Stimulated activated CD8-positive, alpha-beta memory T cell treated with anti-CD3 and anti-CD28 coated beads, Interleukin-12 subunit alpha, Interleukin-12 subunit beta, amount 100 ng/mL, for 24 hours (primary cell): ENCODE measurements at regions not wholly inside any gene's neighbourhood (a gene's known extent, or its start where the extent isn't known, plus 50 kb on each side); places are given as distances from the start of the nearest gene placed in this dataset.

Source experiments
- DNase-seq: peaks from one replicate; pipeline ENCODE4 v3.0.0-alpha.2; 2020; ENCODE audit errors: extremely low read depth

GRCh38 chr6:167755461-167755860, 71.2 kb upstream of the AFDN start:
- DNase-seq: no peak

GRCh38 chr6:167756597-167756996, 70.1 kb upstream of the AFDN start:
- no peak for DNase-seq

- DNase-seq: no peak
These were observed 69.5 kb upstream of the AFDN start for GRCh38 chr6:167757249-167757648.

GRCh38 chr6:167757821-167758220, 68.9 kb upstream of the AFDN start:
- no peak for DNase-seq

GRCh38 chr6:167758309-167759023, 68.2 kb upstream of the AFDN start:
- DNase-seq: no peak

GRCh38 chr6:167759206-167759605, 67.5 kb upstream of the AFDN start:
- DNase-seq: no peak

- DNase-seq: no peak
These were observed 66.8 kb upstream of the AFDN start for GRCh38 chr6:167759912-167760311.

GRCh38 chr6:167760979-167761793, 65.5 kb upstream of the AFDN start:
- DNase-seq: no peak

GRCh38 chr6:167761794-167762258, 64.9 kb upstream of the AFDN start:
- DNase-seq: no peak

- no peak for DNase-seq
These were observed 64.3 kb upstream of the AFDN start for GRCh38 chr6:167762259-167762962.

- DNase-seq: no peak
These were observed 63.4 kb upstream of the AFDN start for GRCh38 chr6:167763056-167763944.

- no peak for DNase-seq
These were observed 62.5 kb upstream of the AFDN start for GRCh38 chr6:167764215-167764614.

GRCh38 chr6:167764713-167765479, 61.8 kb upstream of the AFDN start:
- DNase-seq: no peak

GRCh38 chr6:167766986-167767714, 59.6 kb upstream of the AFDN start:
- DNase-seq: no peak

GRCh38 chr6:167767715-167768107, 59.0 kb upstream of the AFDN start:
- no peak for DNase-seq

- DNase-seq: no peak
These were observed 58.1 kb upstream of the AFDN start for GRCh38 chr6:167768471-167769215.

- no peak for DNase-seq
These were observed 57.1 kb upstream of the AFDN start for GRCh38 chr6:167769408-167770190.

GRCh38 chr6:167770291-167770955, 56.3 kb upstream of the AFDN start:
- DNase-seq: no peak
